ENCODE measurements at regions not wholly inside any gene's neighbourhood (a gene's known extent, or its start where the extent isn't known, plus 50 kb on each side); places are given as distances from the start of the nearest gene placed in this dataset.

- Histone ChIP-seq H3K9ac (ENCODE audit: extremely low read depth, insufficient read length, low read length) (no peak overlapping the region), H2BK120ac (ENCODE audit: low read depth, low read length, poor library complexity, severe bottlenecking) (no peak overlapping the region), H3T11ph (ENCODE audit: low read length) (no peak overlapping the region), H2AK5ac (ENCODE audit: insufficient read length, low read length) (no peak overlapping the region), H3K79me2 (ENCODE audit: insufficient read depth, low read length) (no peaks in the 10 kb centered on the region), H3K14ac (ENCODE audit: insufficient read depth, low read length) (no peak overlapping the region), H2BK20ac (ENCODE audit: low read depth, low read length, poor library complexity, severe bottlenecking) (no peak overlapping the region), H2BK5ac (ENCODE audit: insufficient read length, low read length) (no peak overlapping the region), H3K27me3 (ENCODE audit: insufficient read depth, low read length) (no peaks in the 10 kb centered on the region), H3K4me1 (ENCODE audit: insufficient read depth, low read length) (no peaks in the 10 kb centered on the region), H3K56ac (ENCODE audit: insufficient read length, low read depth, low read length) (no peak overlapping the region), H3K18ac (ENCODE audit: insufficient read length, low read depth, low read length) (no peak overlapping the region), H3K23ac (ENCODE audit: insufficient read length, low read depth, low read length) (no peak overlapping the region), H4K5ac (ENCODE audit: insufficient read length, low read depth, low read length) (no peak overlapping the region), H2BK15ac (ENCODE audit: low read depth, low read length) (no peak overlapping the region), H3K23me2 (ENCODE audit: insufficient read length, low read depth, low read length, poor library complexity, severe bottlenecking) (no peaks in the 10 kb centered on the region), H3K9me3 (ENCODE audit: control insufficient read depth, low read depth, low read length) (no peaks in the 10 kb centered on the region), H4K8ac (replicated peaks; ENCODE audit: insufficient read length, low read depth, low read length) (no peak overlapping the region), H3K79me1 (ENCODE audit: insufficient read depth, low read depth, low read length, poor library complexity, severe bottlenecking) (no peaks in the 10 kb centered on the region), H4K20me1 (ENCODE audit: control insufficient read depth, insufficient read depth, insufficient read length) (no peaks in the 10 kb centered on the region), H3K4me2 (ENCODE audit: insufficient read depth, insufficient read length, low read length) (no peak overlapping the region), H2AFZ (ENCODE audit: low read length) (no peak overlapping the region), H2BK12ac (ENCODE audit: insufficient read length, low read depth, low read length) (no peak overlapping the region), H3K27ac (ENCODE audit: insufficient read length, low read depth, low read length) (no peak overlapping the region), H3K4ac (ENCODE audit: low read depth, low read length) (no peak overlapping the region), H4K91ac (ENCODE audit: insufficient read length, low read depth, low read length) (no peak overlapping the region)
- TF ChIP-seq CTCF (conservative IDR thresholded peaks at IDR 0.05): no peak
- Mint-ChIP-seq H3K27me3 (ENCODE audit: low read depth) (no peaks in the 10 kb centered on the region; the same call in 1 of the 2 replicates), H3K9me3 (no peaks in the 10 kb centered on the region), H3K27ac (no peak overlapping the region), H3K4me1 (no peaks in the 10 kb centered on the region), H3K4me3 (no peak overlapping the region), H3K36me3 (ENCODE audit: insufficient read depth in 1 of 3, low read depth in 3 of 3) (no peaks in the 10 kb centered on the region)
- no peak for DNase-seq
- WGBS (ENCODE audit: extremely low coverage, insufficient read length, low lambda C conversion rate): no CpG with 5 or more reads among the region's 1 CpG
Measured at GRCh38 chr4:46550471-46550870, 160.5 kb upstream of the GABRA2 start.
